CMK (cell line): ENCODE measurements at regions not wholly inside any gene's neighbourhood (a gene's known extent, or its start where the extent isn't known, plus 50 kb on each side); places are given as distances from the start of the nearest gene placed in this dataset.
"Not testable (repeated sequence)": the region's sequence is repeated elsewhere in the genome, so short reads cannot be mapped to it uniquely, and the experiment has no call there.

ENCODE experiments used
- DNase-seq: peaks from one replicate; pipeline ENCODE4 v3.0.0-alpha.2; 2010; ENCODE audit warnings: low read depth

DNA sequence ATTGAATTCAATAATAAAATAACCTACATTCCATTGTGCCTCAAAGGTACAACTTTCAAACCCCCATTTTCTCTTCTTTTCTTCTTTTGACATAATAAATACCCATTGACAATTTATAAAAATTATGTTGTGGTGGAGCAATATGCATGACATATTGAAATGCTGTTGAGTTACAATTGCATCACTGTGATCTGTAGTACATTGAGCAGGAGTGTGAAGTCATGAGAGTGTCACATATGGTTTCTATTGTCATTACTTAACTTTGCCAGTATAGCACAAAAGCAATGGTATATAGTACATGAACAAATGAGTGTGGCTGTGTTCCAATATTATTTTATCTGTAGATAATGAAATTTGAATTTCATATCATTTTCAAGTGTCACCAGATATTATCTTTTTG is 441.3 kb downstream of the GJA1 start:
- DNase-seq: no peak

DNA sequence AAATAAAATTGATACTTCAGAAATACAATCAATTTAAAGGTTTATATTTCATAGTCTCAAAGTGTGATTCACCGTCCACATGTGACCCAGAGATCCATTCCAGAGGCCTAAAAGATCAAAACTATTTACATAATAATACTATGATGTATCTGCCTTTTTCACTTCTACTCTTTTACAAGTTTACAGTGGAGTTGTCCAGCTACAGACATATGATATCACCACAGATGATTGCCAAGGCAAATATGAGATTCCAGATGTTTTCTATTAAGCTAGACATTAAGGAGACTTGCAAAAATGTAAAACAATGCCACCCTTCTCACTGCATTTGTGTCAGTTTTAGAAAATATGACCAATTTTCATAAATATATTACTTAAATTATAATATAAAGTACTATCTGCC is 443.7 kb downstream of the GJA1 start:
- DNase-seq: no peak

DNA sequence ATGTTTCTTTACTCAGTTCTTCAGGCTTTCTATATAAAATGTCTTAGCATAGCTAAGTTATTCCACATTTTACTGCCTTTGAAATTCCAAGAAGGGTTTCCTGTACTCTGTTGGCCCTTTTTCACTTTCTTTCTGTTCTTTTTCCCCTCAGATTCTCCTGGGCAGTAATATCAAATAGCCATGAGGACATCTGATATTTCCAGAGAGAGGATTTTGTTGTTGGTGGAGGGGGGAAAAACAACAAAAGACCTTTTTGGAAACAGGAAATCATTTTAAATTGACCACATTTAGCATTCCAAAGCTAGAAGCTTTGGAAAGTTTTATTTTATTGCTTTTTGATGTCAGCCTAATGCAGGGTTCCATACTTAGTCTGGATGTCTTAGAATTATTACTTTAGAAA is 445.4 kb downstream of the GJA1 start:
- no peak for DNase-seq

DNA sequence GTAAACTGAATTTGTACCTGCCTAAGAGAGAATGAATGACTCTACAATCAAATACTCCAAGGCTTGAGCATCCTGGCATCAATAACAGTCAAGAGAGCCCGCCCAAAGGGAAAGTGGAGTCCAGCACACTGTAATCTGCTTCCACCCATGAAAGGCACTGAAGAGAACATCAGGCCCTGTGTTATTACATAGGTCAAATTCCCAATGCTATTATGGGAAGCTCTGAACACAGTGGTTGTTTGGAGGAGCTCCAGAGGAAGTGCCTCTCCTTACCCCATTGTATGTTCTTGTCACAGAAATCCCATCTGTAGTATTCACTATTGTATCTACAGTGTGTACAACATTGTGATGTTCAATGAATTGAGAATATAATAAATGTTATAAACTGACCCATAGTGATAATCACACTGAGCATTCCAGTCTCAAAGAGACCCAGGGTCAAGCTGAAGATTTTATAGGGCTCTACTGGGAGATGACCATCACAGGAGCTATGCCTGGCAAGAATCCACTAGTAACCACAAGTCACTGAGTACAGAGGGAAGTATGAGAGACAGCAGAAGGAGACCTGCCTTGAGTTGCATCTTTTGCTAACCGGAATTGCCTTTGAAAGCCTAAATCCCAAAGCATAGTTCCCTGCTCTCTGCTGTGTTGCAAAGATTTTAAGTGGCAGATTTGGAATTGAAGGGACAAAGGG is 446.7 kb downstream of the GJA1 start:
- no peak for DNase-seq

DNA sequence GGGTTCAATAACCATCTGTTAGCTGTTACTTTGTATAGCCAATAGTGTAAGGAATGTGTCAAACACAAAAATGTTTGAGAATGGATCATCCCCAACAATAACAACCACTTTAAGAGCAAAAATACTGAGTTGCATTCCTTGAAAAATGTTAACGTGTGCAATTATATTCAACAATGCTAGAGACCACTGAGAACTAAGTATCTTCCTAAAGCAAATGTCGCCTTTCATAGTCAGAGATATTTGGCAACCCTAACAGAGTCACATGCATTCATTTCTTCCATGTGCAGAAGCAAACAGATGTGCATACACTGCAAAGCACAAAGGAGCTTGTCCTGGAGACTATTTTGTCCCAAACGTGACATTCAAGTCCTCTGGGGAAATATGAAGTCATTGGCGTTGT is 448.6 kb downstream of the GJA1 start:
- no peak for DNase-seq

DNA sequence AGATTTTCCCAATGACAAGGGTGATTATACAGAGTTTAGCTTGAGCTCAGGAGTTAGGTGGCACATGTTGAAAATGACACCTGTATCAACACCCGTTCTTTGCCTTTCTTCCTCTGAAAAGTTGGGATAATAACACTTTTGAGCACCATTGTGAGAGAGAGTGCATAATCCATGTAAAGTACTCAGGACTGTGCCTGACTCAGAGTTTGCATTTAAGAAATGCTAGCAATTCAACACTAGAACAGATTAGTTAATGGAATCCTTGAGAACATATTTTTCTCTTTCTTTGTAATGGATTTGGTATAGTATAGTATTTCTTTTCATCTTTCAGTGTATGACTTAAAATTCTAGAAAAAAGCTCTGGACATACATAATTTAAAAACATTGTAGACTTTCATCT is 449.2 kb downstream of the GJA1 start:
- DNase-seq: no peak

- no peak for DNase-seq
Observed at GRCh38 chr6:121885399-121886152, 450.1 kb downstream of the GJA1 start.

GRCh38 chr6:121886223-121886830 is 450.9 kb downstream of the GJA1 start:
- no peak for DNase-seq

GRCh38 chr6:121887724-121888123 is 452.3 kb downstream of the GJA1 start:
- DNase-seq: no peak

GRCh38 chr6:121890307-121890910 is 455.0 kb downstream of the GJA1 start:
- DNase-seq: no peak

DNA sequence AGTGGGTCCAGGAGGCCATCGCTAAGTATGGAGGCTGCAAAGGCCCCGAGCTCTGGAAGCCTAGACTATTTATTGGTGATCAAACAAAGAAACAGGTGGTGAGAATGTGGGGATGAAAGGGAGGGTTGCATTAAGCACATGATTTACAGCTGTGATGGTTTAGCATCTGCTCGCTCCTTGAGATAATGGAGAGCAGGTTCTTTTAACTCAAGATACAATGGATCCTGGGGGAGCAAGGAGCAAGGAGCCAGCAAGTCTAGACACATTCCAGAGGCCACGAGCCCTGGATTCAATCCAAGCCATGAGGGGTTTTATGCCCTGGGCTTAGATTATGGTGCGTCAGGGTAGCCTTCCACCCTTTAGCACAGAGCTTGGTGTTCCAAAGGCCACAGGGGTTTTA is 460.3 kb downstream of the GJA1 start:
- DNase-seq: not testable (repeated sequence)

- no peak for DNase-seq
Observed at GRCh38 chr6:121896363-121896762, 460.9 kb downstream of the GJA1 start.

DNA sequence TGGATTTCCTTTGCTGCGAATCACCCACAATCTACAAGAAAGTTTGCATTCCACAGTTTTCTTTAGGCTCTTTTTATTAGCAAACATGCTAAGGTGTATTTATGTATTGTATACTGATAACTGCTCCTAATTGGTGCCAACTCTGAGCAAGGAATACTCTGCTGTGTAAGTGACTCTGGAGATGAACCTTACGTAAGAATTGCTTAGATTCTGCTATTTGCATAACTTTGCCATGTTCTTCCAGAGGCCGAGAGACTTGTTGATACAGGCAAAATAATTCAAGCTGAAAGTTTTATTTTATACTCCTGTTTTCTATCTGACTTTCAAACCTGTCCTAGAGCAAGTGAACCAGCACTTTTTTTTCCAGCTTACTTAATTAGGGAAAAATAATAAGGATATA is 461.3 kb downstream of the GJA1 start:
- DNase-seq: no peak

DNA sequence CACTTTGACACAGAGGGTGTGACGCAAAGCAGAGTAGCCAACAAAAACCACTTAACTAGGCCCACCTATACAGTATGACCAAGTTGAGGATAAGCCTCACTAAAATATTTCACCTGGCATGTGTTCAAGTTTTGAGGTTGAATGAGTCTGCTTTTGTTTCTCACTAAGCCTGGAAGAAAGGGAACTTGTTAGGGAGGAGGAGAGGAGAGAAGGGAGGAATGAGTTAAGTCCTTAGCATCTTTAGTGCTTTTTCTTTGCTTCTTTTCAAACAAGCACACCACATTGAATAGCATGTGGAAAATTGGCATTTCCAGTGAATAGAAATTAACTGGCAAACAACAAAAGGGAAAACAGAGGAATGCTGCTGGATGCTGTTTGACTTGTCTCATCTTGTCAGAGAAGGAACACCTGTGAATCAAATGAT is 461.9 kb downstream of the GJA1 start:
- no peak for DNase-seq

- DNase-seq: no peak
Observed at GRCh38 chr6:121901432-121901831, 466.0 kb downstream of the GJA1 start.

DNA sequence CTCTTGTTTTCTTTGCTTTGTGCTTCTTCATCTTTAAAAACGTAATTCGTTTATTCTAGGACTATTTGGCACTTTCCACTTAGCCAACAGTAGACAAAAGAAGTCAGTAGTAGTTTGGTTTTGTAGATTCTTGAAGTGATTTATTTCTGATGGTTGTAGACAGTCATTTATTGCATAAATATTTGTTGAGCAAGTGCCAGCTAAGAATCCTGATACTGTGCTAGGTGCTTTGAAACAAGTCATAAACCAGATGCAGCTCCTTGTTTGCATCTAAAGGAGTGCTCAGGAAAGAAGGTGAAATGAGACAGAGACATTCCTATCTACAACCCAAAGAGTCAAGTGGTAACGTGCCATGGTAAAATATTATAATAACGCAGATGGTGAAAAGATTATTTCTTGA is 469.1 kb downstream of the GJA1 start:
- DNase-seq: no peak

- DNase-seq: no peak
Observed at GRCh38 chr6:121912905-121913304, 477.5 kb downstream of the GJA1 start.

GRCh38 chr6:121917263-121917829 is 481.9 kb downstream of the GJA1 start:
- no peak for DNase-seq

DNA sequence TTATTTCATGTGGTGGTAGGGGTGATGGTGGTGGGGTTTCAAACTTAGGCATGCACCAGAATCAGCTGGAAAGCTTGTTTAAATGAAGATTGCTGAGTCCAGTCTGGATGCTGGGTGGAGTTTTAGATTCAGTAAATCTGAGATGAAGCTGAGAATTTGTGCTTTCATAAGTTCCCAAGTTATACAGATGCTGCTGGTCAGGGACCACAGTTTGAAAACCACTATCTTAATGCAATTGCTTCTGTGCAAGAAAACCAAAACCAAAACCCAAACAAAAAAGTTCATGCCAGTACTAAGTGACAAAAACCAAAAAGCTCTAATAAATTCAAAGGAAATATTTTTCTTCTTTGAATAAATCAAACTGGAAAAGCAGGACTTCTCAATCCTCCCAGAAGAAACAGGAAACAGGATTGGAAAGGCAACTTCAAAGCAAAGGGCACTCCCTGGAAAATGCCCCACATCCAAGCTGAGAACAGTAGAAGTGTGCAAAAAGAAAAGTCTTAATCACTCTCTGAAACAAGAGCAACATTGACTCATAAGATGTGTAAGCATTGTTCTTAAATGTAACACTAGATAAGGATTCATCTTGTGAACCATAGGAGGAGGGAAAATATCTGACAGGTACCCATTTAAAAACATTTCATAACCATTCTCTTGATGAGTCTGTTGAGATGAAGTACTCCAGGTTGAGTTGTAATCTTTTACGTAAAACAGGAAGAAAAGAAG is 481.5 kb upstream of the HSF2 start:
- DNase-seq: no peak

GRCh38 chr6:121920616-121921015 is 478.8 kb upstream of the HSF2 start:
- DNase-seq: no peak

- DNase-seq: no peak
Observed at GRCh38 chr6:121925024-121925423, 474.4 kb upstream of the HSF2 start.
